GM23338 (cell line): ENCODE measurements at regions not wholly inside any gene's neighbourhood (a gene's known extent, or its start where the extent isn't known, plus 50 kb on each side); places are given as distances from the start of the nearest gene placed in this dataset.
"Not testable (repeated sequence)": the region's sequence is repeated elsewhere in the genome, so short reads cannot be mapped to it uniquely, and the experiment has no call there.

Experiments
- ATAC-seq: fragments of 200-7000 bp; cut with Tn5 transposase; 3 replicates; pipeline ENCODE4 v1.9.1; 2020
- DNase-seq: peaks from one replicate; pipeline ENCODE4 v3.0.0-alpha.2; 2015; ENCODE audit warnings: low spot score
- H2AFZ ChIP-seq: fragments of 200-600 bp; sonication (generic); 2 replicates; pipeline ENCODE4 v1.8.0; 2016; ENCODE audit warnings: antibody characterized with exemption, mild to moderate bottlenecking, moderate library complexity
- H3F3A ChIP-seq: fragments of 200-600 bp; sonication (generic); replicated peaks from 2 replicates; pipeline ENCODE4 v1.8.0; 2017; ENCODE audit warnings: antibody characterized with exemption, mixed run types, low read depth
- H3K27ac ChIP-seq: fragments of 200-600 bp; sonication (generic); 2 replicates; pipeline ENCODE4 v1.6.1; 2016; ENCODE audit warnings: low read depth
- H3K27me3 ChIP-seq: fragments of 200-600 bp; sonication (generic); 2 replicates; pipeline ENCODE4 v1.8.0; 2016; ENCODE audit warnings: mild to moderate bottlenecking, mixed run types, moderate library complexity; ENCODE audit not compliant: insufficient read depth
- H3K36me3 ChIP-seq: fragments of 200-600 bp; sonication (generic); 2 replicates; pipeline ENCODE4 v1.8.0; 2016; ENCODE audit warnings: mild to moderate bottlenecking; ENCODE audit not compliant: insufficient read depth
- H3K4me1 ChIP-seq: fragments of 200-600 bp; sonication (generic); 2 replicates; pipeline ENCODE4 v1.8.0; 2016; ENCODE audit warnings: mild to moderate bottlenecking, moderate library complexity; ENCODE audit not compliant: insufficient read depth
- H3K4me2 ChIP-seq: fragments of 200-600 bp; sonication (generic); 2 replicates; pipeline ENCODE4 v1.7.1; 2017; ENCODE audit warnings: mixed run types
- H3K4me3 ChIP-seq: fragments of 200-600 bp; sonication (generic); 2 replicates; pipeline ENCODE4 v1.6.1; 2016; ENCODE audit warnings: mixed run types
- H3K79me2 ChIP-seq: fragments of 200-600 bp; sonication (generic); replicated peaks from 2 replicates; pipeline ENCODE4 v1.8.0; 2017; ENCODE audit warnings: mild to moderate bottlenecking; ENCODE audit not compliant: insufficient read depth
- H3K9me2 ChIP-seq: fragments of 200-600 bp; sonication (generic); 2 replicates; pipeline ENCODE4 v1.8.0; 2017; ENCODE audit not compliant: insufficient read depth
- H4K20me1 ChIP-seq: fragments of 200-600 bp; sonication (generic); replicated peaks from 2 replicates; pipeline ENCODE4 v1.8.0; 2017; ENCODE audit warnings: mild to moderate bottlenecking; ENCODE audit not compliant: insufficient read depth
- H3K27ac Mint-ChIP-seq: 2 replicates; pipeline ENCODE4 v1.8.0; 2020; ENCODE audit warnings: inconsistent platforms, mild to moderate bottlenecking, moderate library complexity, mixed read lengths
- H3K27me3 Mint-ChIP-seq: 3 replicates; pipeline ENCODE4 v1.8.0; 2022; ENCODE audit warnings: low read depth, mild to moderate bottlenecking, moderate library complexity, mixed read lengths, inconsistent platforms; ENCODE audit not compliant: insufficient read depth, poor library complexity
- H3K36me3 Mint-ChIP-seq: 3 replicates; pipeline ENCODE4 v1.8.0; 2021; ENCODE audit warnings: low read depth, mild to moderate bottlenecking, inconsistent platforms, moderate library complexity, mixed read lengths
- H3K4me1 Mint-ChIP-seq: 3 replicates; pipeline ENCODE4 v1.8.0; 2020; ENCODE audit warnings: mild to moderate bottlenecking, inconsistent platforms, mixed read lengths
- H3K4me3 Mint-ChIP-seq: 3 replicates; pipeline ENCODE4 v1.8.0; 2021; ENCODE audit warnings: moderate library complexity, mild to moderate bottlenecking, inconsistent platforms, mixed read lengths
- H3K9me3 Mint-ChIP-seq: 3 replicates; pipeline ENCODE4 v1.8.0; 2020; ENCODE audit warnings: moderate library complexity, mild to moderate bottlenecking, inconsistent platforms, mixed read lengths
- CTCF ChIP-seq, 2 experiments: fragments of 200-600 bp in 1 of 2; sonication (generic) in 1 of 2; conservative IDR thresholded peaks; 2 replicates each; pipeline versions ENCODE4 v1.5.1 to v1.6.1; 2016 to 2017; ENCODE audit warnings: antibody characterized with exemption in 2 of 2, low read depth in 2 of 2, mild to moderate bottlenecking in 2 of 2, moderate library complexity in 1 of 2
- POLR2AphosphoS5 ChIP-seq: IDR thresholded peaks from 2 replicates; pipeline ENCODE4 v1.6.1; 2016; ENCODE audit warnings: antibody characterized with exemption, low read depth

- no peaks in the 10 kb centered on the region for H3K36me3 ChIP-seq
- no peak for ATAC-seq
- no peaks in the 10 kb centered on the region for H3F3A ChIP-seq
- Mint-ChIP-seq H3K36me3 (no peaks in the 10 kb centered on the region), H3K4me3 (no peak overlapping the region), H3K27me3 (no peaks in the 10 kb centered on the region), H3K27ac (no peak overlapping the region), H3K9me3 (peaks cover 18% of the 10 kb centered on the region), H3K4me1 (no peaks in the 10 kb centered on the region)
- H3K27ac ChIP-seq = no peak overlapping the region
- H3K27me3 ChIP-seq = no peaks in the 10 kb centered on the region
- no peak for DNase-seq
- H3K4me2 ChIP-seq = no peak overlapping the region
- H3K4me1 ChIP-seq = no peaks in the 10 kb centered on the region
- TF ChIP-seq POLR2AphosphoS5 = no peak
- no peaks in the 10 kb centered on the region for H4K20me1 ChIP-seq
- no peaks in the 10 kb centered on the region; the same call in 1 of the 2 replicates for H3K9me2 ChIP-seq
- no peak overlapping the region for H3K4me3 ChIP-seq
- no peak overlapping the region for H2AFZ ChIP-seq
- H3K79me2 ChIP-seq = no peaks in the 10 kb centered on the region
Observed at GRCh38 chr14:101673873-101674272, 87.6 kb upstream of the PPP2R5C start.

- not testable (repeated sequence) for H3K4me3 Mint-ChIP-seq, H3K27me3 ChIP-seq, H3K27ac ChIP-seq, H3K4me3 ChIP-seq, H3F3A ChIP-seq, H2AFZ ChIP-seq, H3K36me3 Mint-ChIP-seq, H3K4me2 ChIP-seq, H4K20me1 ChIP-seq, H3K27me3 Mint-ChIP-seq, DNase-seq, H3K4me1 ChIP-seq, H3K79me2 ChIP-seq, H3K4me1 Mint-ChIP-seq, ATAC-seq, H3K27ac Mint-ChIP-seq, H3K36me3 ChIP-seq, H3K9me2 ChIP-seq, H3K9me3 Mint-ChIP-seq
Observed at GRCh38 chr14:101675835-101676234, 85.7 kb upstream of the PPP2R5C start.

DNA sequence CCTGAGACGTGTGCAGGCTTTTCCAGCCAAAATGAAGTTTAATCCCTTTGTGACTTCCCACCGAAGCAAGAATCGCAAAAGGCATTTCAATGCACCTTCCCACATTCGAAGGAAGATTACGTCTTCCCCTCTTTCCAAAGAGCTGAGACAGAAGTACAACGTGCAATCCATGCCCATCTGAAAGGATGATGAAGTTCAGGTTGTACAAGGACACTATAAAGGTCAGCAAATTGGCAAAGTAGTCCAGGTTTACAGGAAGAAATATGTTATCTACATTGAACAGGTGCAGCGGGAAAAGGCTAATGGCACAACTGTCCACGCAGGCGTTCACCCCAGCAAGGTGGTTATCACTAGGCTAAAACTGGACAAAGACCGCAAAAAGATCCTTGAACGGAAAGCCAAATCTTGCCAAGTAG, 83.6 kb upstream of the PPP2R5C start:
- H3K4me2 ChIP-seq, H3K4me1 ChIP-seq, H3K9me2 ChIP-seq, H3K27ac ChIP-seq, H3K36me3 Mint-ChIP-seq, H3K27me3 Mint-ChIP-seq, H3F3A ChIP-seq, H3K79me2 ChIP-seq, H3K4me3 ChIP-seq, H3K4me3 Mint-ChIP-seq, ATAC-seq, DNase-seq, H4K20me1 ChIP-seq, H3K36me3 ChIP-seq, H3K9me3 Mint-ChIP-seq, H2AFZ ChIP-seq, H3K4me1 Mint-ChIP-seq, H3K27ac Mint-ChIP-seq, H3K27me3 ChIP-seq: not testable (repeated sequence)

- peaks cover 37% of the 10 kb centered on the region for H3K27me3 Mint-ChIP-seq
- no peak overlapping the region for H3K4me3 Mint-ChIP-seq
Observed at GRCh38 chr14:101681795-101682194, 79.7 kb upstream of the PPP2R5C start.

More at GRCh38 chr14:101681795-101682194, 79.7 kb upstream of the PPP2R5C start:
- H3K4me2 ChIP-seq = no peak overlapping the region
- TF ChIP-seq CTCF (conservative IDR thresholded peaks at IDR 0.05; ENCODE audit: low read depth in 2 of 2) = no peak
- H4K20me1 ChIP-seq = no peaks in the 10 kb centered on the region
- no peaks in the 10 kb centered on the region for H3K9me2 ChIP-seq
- no peak overlapping the region for H3K4me3 ChIP-seq
- H3K4me1 Mint-ChIP-seq = peaks cover 8% of the 10 kb centered on the region; the same call in 2 of the 3 replicates
- DNase-seq (no peak), ATAC-seq (no peak)
- H2AFZ ChIP-seq = no peak overlapping the region
- no peaks in the 10 kb centered on the region for H3F3A ChIP-seq
- H3K79me2 ChIP-seq = no peaks in the 10 kb centered on the region
- no peaks in the 10 kb centered on the region for H3K36me3 Mint-ChIP-seq
- no peaks in the 10 kb centered on the region for H3K36me3 ChIP-seq
- no peaks in the 10 kb centered on the region for H3K4me1 ChIP-seq
- peaks cover 39% of the 10 kb centered on the region for H3K27me3 ChIP-seq
- no peak overlapping the region for H3K27ac ChIP-seq
- no peaks in the 10 kb centered on the region; the same call in 2 of the 3 replicates for H3K9me3 Mint-ChIP-seq
- no peak overlapping the region for H3K27ac Mint-ChIP-seq
